PFSK-1 (cell line): ENCODE measurements at regions not wholly inside any gene's neighbourhood (a gene's known extent, or its start where the extent isn't known, plus 50 kb on each side); places are given as distances from the start of the nearest gene placed in this dataset.

ENCODE experiments used
- FOXP2 ChIP-seq: optimal IDR thresholded peaks from 2 replicates; pipeline ENCODE3; 2011; ENCODE audit warnings: borderline replicate concordance, control low read depth, inconsistent platforms; ENCODE audit not compliant: insufficient read depth; ENCODE audit errors: extremely low read length, extremely low read depth
- POLR2AphosphoS5 ChIP-seq: IDR thresholded peaks from 2 replicates; pipeline ENCODE4 v1.6.1; 2012; ENCODE audit warnings: low read depth, mild to moderate bottlenecking, control low read depth, low read length, moderate library complexity
- SIN3A ChIP-seq: IDR thresholded peaks from 2 replicates; pipeline ENCODE4 v1.6.1; 2012; ENCODE audit warnings: mild to moderate bottlenecking, low read length, moderate library complexity, borderline replicate concordance; ENCODE audit not compliant: insufficient read depth
- TAF1 ChIP-seq: IDR thresholded peaks from 2 replicates; pipeline ENCODE4 v1.6.1; 2012; ENCODE audit warnings: low read length, control low read depth, borderline replicate concordance; ENCODE audit not compliant: insufficient read depth
- TF ChIP-seq, protein P1 (sequence below), 2 experiments: IDR thresholded peaks; 2 replicates each; pipeline versions ENCODE4 v1.6.1 to v1.8.0; 2011 to 2012; ENCODE audit warnings: low read depth in 2 of 2, low read length in 2 of 2, control low read depth in 1 of 2, inconsistent platforms in 1 of 2, mild to moderate bottlenecking in 1 of 2, moderate library complexity in 1 of 2; ENCODE audit not compliant: insufficient read depth in 1 of 2

DNA sequence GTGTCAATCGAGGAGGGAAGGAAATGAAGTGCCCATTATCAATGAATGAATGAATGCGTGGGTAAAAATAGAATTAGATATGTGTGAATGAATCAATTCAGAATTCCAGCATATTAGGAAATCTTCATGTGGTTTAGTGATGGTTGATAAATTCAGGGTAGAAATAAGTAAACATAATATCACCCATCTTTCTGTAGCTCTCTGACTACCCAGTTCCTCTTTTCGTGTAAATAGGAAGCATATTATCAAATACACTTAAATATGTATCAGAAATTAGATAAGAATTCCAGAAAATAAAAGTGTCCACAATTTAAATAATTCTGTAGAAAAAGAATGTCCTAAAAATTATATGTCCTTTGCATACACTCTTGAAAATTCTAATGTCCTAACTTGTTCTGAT lies 552.9 kb upstream of the LRATD1 start:
- TF ChIP-seq SIN3A = no peak
- TF ChIP-seq TAF1 = no peak
- no peak for TF ChIP-seq FOXP2
- no peak for TF ChIP-seq POLR2AphosphoS5
- TF ChIP-seq, protein P1, sequence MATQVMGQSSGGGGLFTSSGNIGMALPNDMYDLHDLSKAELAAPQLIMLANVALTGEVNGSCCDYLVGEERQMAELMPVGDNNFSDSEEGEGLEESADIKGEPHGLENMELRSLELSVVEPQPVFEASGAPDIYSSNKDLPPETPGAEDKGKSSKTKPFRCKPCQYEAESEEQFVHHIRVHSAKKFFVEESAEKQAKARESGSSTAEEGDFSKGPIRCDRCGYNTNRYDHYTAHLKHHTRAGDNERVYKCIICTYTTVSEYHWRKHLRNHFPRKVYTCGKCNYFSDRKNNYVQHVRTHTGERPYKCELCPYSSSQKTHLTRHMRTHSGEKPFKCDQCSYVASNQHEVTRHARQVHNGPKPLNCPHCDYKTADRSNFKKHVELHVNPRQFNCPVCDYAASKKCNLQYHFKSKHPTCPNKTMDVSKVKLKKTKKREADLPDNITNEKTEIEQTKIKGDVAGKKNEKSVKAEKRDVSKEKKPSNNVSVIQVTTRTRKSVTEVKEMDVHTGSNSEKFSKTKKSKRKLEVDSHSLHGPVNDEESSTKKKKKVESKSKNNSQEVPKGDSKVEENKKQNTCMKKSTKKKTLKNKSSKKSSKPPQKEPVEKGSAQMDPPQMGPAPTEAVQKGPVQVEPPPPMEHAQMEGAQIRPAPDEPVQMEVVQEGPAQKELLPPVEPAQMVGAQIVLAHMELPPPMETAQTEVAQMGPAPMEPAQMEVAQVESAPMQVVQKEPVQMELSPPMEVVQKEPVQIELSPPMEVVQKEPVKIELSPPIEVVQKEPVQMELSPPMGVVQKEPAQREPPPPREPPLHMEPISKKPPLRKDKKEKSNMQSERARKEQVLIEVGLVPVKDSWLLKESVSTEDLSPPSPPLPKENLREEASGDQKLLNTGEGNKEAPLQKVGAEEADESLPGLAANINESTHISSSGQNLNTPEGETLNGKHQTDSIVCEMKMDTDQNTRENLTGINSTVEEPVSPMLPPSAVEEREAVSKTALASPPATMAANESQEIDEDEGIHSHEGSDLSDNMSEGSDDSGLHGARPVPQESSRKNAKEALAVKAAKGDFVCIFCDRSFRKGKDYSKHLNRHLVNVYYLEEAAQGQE (IDR thresholded peaks at IDR 0.05; ENCODE audit: insufficient read depth in 1 of 2, low read depth in 2 of 2, low read length in 2 of 2) = no peak

GRCh38 chr2:14081521-14081920 lies 551.0 kb upstream of the LRATD1 start:
- TF ChIP-seq FOXP2 (no peak), POLR2AphosphoS5 (no peak), SIN3A (no peak), TAF1 (no peak)
- TF ChIP-seq, protein P1 (IDR thresholded peaks at IDR 0.05; ENCODE audit: insufficient read depth in 1 of 2, low read depth in 2 of 2, low read length in 2 of 2) = no peak

- TF ChIP-seq SIN3A (no peak), TAF1 (no peak), FOXP2 (no peak), POLR2AphosphoS5 (no peak)
- TF ChIP-seq, protein P1 (IDR thresholded peaks at IDR 0.05; ENCODE audit: insufficient read depth in 1 of 2, low read depth in 2 of 2, low read length in 2 of 2) = no peak
Measured at GRCh38 chr2:14082640-14083039, 549.9 kb upstream of the LRATD1 start.

GRCh38 chr2:14094592-14094991 lies 537.9 kb upstream of the LRATD1 start:
- TF ChIP-seq, protein P1 (IDR thresholded peaks at IDR 0.05; ENCODE audit: insufficient read depth in 1 of 2, low read depth in 2 of 2, low read length in 2 of 2) = no peak
- TF ChIP-seq POLR2AphosphoS5 (no peak), TAF1 (no peak), SIN3A (no peak), FOXP2 (no peak)

- TF ChIP-seq, protein P1 (IDR thresholded peaks at IDR 0.05; ENCODE audit: insufficient read depth in 1 of 2, low read depth in 2 of 2, low read length in 2 of 2) = no peak
- TF ChIP-seq TAF1 (no peak), SIN3A (no peak), POLR2AphosphoS5 (no peak), FOXP2 (no peak)
Measured at GRCh38 chr2:14114275-14114674, 518.2 kb upstream of the LRATD1 start.
